CD4-positive, alpha-beta T cell (primary cell): ENCODE measurements at regions not wholly inside any gene's neighbourhood (a gene's known extent, or its start where the extent isn't known, plus 50 kb on each side); places are given as distances from the start of the nearest gene placed in this dataset.

Experiments used
- ATAC-seq: fragments of 200-7000 bp; cut with Tn5 transposase; one replicate; pipeline ENCODE4 v1.10.0; 2022; ENCODE audit warnings: mild to moderate bottlenecking; ENCODE audit not compliant: poor library complexity
- CTCF ChIA-PET: fragments of 350-600 bp; sonication (Branson Sonifier 250); formaldehyde crosslinking; loops from one replicate; lab custom pipeline; 2021; ENCODE audit warnings: antibody characterized with exemption, inconsistent platforms; lab: Charles Lee
- POLR2A ChIA-PET: fragments of 350-600 bp; sonication (Branson Sonifier 250); formaldehyde crosslinking; loops from one replicate; lab custom pipeline; 2021; ENCODE audit warnings: antibody characterized with exemption, inconsistent platforms; lab: Charles Lee
- DNase-seq, 14 experiments: peaks; one replicate each; pipeline ENCODE4 v3.0.0-alpha.2; 2013 to 2020; ENCODE audit warnings: mixed read lengths in 2 of 14
- H3K27ac ChIP-seq, 2 donors: one replicate each; pipeline versions ENCODE4 v1.5.1 to v1.7.0; 2013; ENCODE audit warnings: low read length in 2 of 2, low read depth in 1 of 2, mild to moderate bottlenecking in 1 of 2
- H3K27me3 ChIP-seq, 2 experiments: 1 replicate in 1 of 2; 2 replicates in 1 of 2; pipeline versions ENCODE4 v1.6.1 to v1.7.0; 2013; ENCODE audit warnings: low read length in 2 of 2, control low read depth in 1 of 2, mild to moderate bottlenecking in 1 of 2, moderate library complexity in 1 of 2; ENCODE audit not compliant: insufficient read depth in 2 of 2, control insufficient read depth in 1 of 2
- H3K36me3 ChIP-seq: one replicate; pipeline ENCODE4 v1.6.1; 2013; ENCODE audit warnings: low read length, control low read depth; ENCODE audit not compliant: insufficient read depth
- H3K4me1 ChIP-seq: one replicate; pipeline ENCODE4 v1.6.1; 2013; ENCODE audit warnings: low read length, control low read depth; ENCODE audit not compliant: insufficient read depth
- H3K4me3 ChIP-seq: one replicate; pipeline ENCODE4 v1.5.1; 2013; ENCODE audit warnings: mild to moderate bottlenecking, low read length, moderate library complexity
- H3K9me3 ChIP-seq, 2 experiments: 1 replicate in 1 of 2; 2 replicates in 1 of 2; pipeline versions ENCODE4 v1.6.1 to v1.7.0; 2013; ENCODE audit warnings: low read length in 2 of 2, mild to moderate bottlenecking in 2 of 2, control low read depth in 1 of 2, moderate library complexity in 1 of 2; ENCODE audit not compliant: control insufficient read depth in 1 of 2, insufficient read depth in 1 of 2
- H3K27ac Mint-ChIP-seq: one replicate; pipeline ENCODE4 v1.8.0; 2020; ENCODE audit warnings: mixed read lengths
- H3K27me3 Mint-ChIP-seq: one replicate; pipeline ENCODE4 v1.8.0; 2021; ENCODE audit warnings: mixed read lengths
- H3K36me3 Mint-ChIP-seq: one replicate; pipeline ENCODE4 v1.8.0; 2021; ENCODE audit warnings: low read depth, mixed read lengths
- H3K4me1 Mint-ChIP-seq: one replicate; pipeline ENCODE4 v1.8.0; 2021; ENCODE audit warnings: low read depth, mixed read lengths
- H3K4me3 Mint-ChIP-seq: one replicate; pipeline ENCODE4 v1.8.0; 2020; ENCODE audit warnings: mild to moderate bottlenecking, mixed read lengths
- H3K9me3 Mint-ChIP-seq: one replicate; pipeline ENCODE4 v1.8.0; 2020; ENCODE audit warnings: mixed read lengths
- CTCF ChIP-seq: fragments of 200-600 bp; IDR thresholded peaks from one replicate; pipeline ENCODE4 v1.8.0; 2022; ENCODE audit warnings: antibody characterized with exemption, mild to moderate bottlenecking
- intact Hi-C, 2 experiments: fragments of 100-400 bp; cut with DNase I in 1 of 2; cut with micrococcal nuclease in 1 of 2; formaldehyde crosslinking; loops; one replicate each; pipeline versions ENCODE4 v1.15.1 to v1.9.0; 2023 to 2025; cut with DNase I, micrococcal nuclease

- CTCF ChIA-PET, result no interaction called here
- no peaks in the 10 kb centered on the region for H3K36me3 Mint-ChIP-seq
Measured at GRCh38 chr21:25506887-25507286, 100.4 kb downstream of the MRPL39 start.

GRCh38 chr21:25506261-25506660 lies 101.0 kb downstream of the MRPL39 start:
- Histone ChIP-seq H3K36me3 (no peaks in the 10 kb centered on the region), H3K27me3 (no peaks in the 10 kb centered on the region), H3K9me3 (no peaks in the 10 kb centered on the region), H3K4me3 (no peak overlapping the region), H3K4me1 (no peaks in the 10 kb centered on the region), H3K27ac (no peak overlapping the region)
- Mint-ChIP-seq H3K4me3 (no peak overlapping the region), H3K27me3 (no peaks in the 10 kb centered on the region), H3K36me3 (no peaks in the 10 kb centered on the region), H3K4me1 (peaks cover 18% of the 10 kb centered on the region), H3K9me3 (no peaks in the 10 kb centered on the region), H3K27ac (no peak overlapping the region)
- CTCF ChIA-PET, result no interaction called here
- intact Hi-C loops, result no loop called here
- POLR2A ChIA-PET, result no interaction called here
- TF ChIP-seq CTCF, result no peak
- ATAC-seq (no peak), DNase-seq (no peak)

More at GRCh38 chr21:25506887-25507286, 100.4 kb downstream of the MRPL39 start:
- no peaks in the 10 kb centered on the region for H3K9me3 ChIP-seq
- intact Hi-C loops, result no loop called here
- no peaks in the 10 kb centered on the region for H3K36me3 ChIP-seq
- Mint-ChIP-seq H3K27ac (no peak overlapping the region), H3K9me3 (no peaks in the 10 kb centered on the region), H3K4me1 (peaks cover 13% of the 10 kb centered on the region), H3K4me3 (no peak overlapping the region), H3K27me3 (no peaks in the 10 kb centered on the region)
- no peak overlapping the region for H3K27ac ChIP-seq
- TF ChIP-seq CTCF, result no peak
- no peaks in the 10 kb centered on the region for H3K4me1 ChIP-seq
- POLR2A ChIA-PET, result no interaction called here
- no peak for ATAC-seq
- H3K4me3 ChIP-seq, result no peak overlapping the region
- H3K27me3 ChIP-seq, result no peaks in the 10 kb centered on the region
- DNase-seq, result no peak

GRCh38 chr21:25503981-25504380 lies 103.3 kb downstream of the MRPL39 start:
- Mint-ChIP-seq H3K9me3 (no peaks in the 10 kb centered on the region), H3K4me3 (no peak overlapping the region), H3K4me1 (peaks cover 9% of the 10 kb centered on the region), H3K27me3 (no peaks in the 10 kb centered on the region), H3K36me3 (no peaks in the 10 kb centered on the region), H3K27ac (no peak overlapping the region)
- Histone ChIP-seq H3K4me1 (no peaks in the 10 kb centered on the region), H3K27ac (no peak overlapping the region), H3K36me3 (no peaks in the 10 kb centered on the region), H3K9me3 (no peaks in the 10 kb centered on the region), H3K4me3 (no peak overlapping the region), H3K27me3 (no peaks in the 10 kb centered on the region)
- no peak for TF ChIP-seq CTCF
- intact Hi-C loops, result no loop called here
- ChIA-PET CTCF (no interaction called here), POLR2A (no interaction called here)
- DNase-seq, result no peak
- ATAC-seq, result no peak
